ENCODE measurements at regions not wholly inside any gene's neighbourhood (a gene's known extent, or its start where the extent isn't known, plus 50 kb on each side); places are given as distances from the start of the nearest gene placed in this dataset.

- POLR2A ChIA-PET (ENCODE audit: low non-redundant PET), result no interaction called here
- no peak overlapping the region for H3K27ac ChIP-seq
- no peak for TF ChIP-seq CTCF (conservative IDR thresholded peaks at IDR 0.05; ENCODE audit: low read depth)
- CTCF ChIA-PET, result no interaction called here
- no peak for DNase-seq (ENCODE audit: low spot score)
Observed at GRCh38 chr1:218634212-218634611, 289.1 kb downstream of the TGFB2 start.

GRCh38 chr1:218636548-218636947, 291.4 kb downstream of the TGFB2 start:
- ChIA-PET CTCF (no interaction called here), POLR2A (ENCODE audit: low non-redundant PET) (no interaction called here)
- no peak for DNase-seq (ENCODE audit: low spot score)
- TF ChIP-seq CTCF (conservative IDR thresholded peaks at IDR 0.05; ENCODE audit: low read depth), result no peak
- no peak overlapping the region for H3K27ac ChIP-seq

- ChIA-PET CTCF (no interaction called here), POLR2A (ENCODE audit: low non-redundant PET) (no interaction called here)
- H3K27ac ChIP-seq, result no peak overlapping the region
Observed at GRCh38 chr1:218640173-218640572, 295.0 kb downstream of the TGFB2 start.

GRCh38 chr1:218642033-218642948, 297.2 kb downstream of the TGFB2 start:
- TF ChIP-seq CTCF (conservative IDR thresholded peaks at IDR 0.05; ENCODE audit: low read depth), result no peak
- ChIA-PET CTCF (no interaction called here), POLR2A (ENCODE audit: low non-redundant PET) (no interaction called here)
- no peak for DNase-seq (ENCODE audit: low spot score)
- no peak overlapping the region for H3K27ac ChIP-seq

More at GRCh38 chr1:218640173-218640572, 295.0 kb downstream of the TGFB2 start:
- no peak for TF ChIP-seq CTCF (conservative IDR thresholded peaks at IDR 0.05; ENCODE audit: low read depth)
- DNase-seq (ENCODE audit: low spot score), result no peak

DNA sequence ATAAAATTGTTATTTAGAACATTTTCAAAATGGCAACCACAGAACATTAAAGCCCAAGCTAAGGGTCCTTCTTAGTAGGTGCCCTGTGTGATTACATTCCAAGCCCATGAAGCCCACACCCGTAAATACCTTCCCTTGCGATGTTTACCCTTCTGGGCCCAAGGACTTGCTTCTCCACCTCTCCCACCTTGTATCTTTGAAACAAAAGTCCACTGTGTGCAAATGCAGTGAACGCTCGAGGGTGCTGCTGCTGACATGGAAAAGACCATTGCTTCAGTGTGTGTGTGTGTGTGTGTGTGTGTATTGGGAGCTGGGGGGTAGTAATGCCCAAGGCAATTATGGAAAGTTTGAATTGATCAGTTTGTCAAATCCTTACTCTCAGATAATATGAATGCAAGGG, 298.1 kb downstream of the TGFB2 start:
- no peak for TF ChIP-seq CTCF (conservative IDR thresholded peaks at IDR 0.05; ENCODE audit: low read depth)
- ChIA-PET CTCF (no interaction called here), POLR2A (ENCODE audit: low non-redundant PET) (no interaction called here)
- H3K27ac ChIP-seq, result no peak overlapping the region
- DNase-seq (ENCODE audit: low spot score), result no peak

DNA sequence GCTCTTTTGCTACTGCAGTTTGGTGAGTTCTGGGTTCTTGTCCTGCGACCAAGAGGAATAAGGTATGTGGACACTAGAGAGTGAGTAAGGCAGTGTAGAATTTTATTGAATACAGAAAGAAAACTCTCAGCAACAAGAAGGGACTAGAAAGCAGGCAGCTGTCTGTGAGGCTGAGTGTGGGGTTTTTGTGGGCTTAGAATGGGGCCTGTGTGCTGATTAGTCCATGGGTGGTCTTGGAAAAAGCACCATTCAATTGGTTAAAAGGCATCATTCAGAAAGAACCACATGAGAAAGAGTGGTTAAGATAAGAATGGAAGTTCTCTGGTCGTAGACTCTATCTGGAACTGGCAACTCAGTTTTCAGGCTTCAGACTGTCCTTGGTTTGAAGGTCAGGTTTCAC, 298.8 kb downstream of the TGFB2 start:
- DNase-seq (ENCODE audit: low spot score), result no peak
- ChIA-PET POLR2A (ENCODE audit: low non-redundant PET) (no interaction called here), CTCF (no interaction called here)
- no peak for TF ChIP-seq CTCF (conservative IDR thresholded peaks at IDR 0.05; ENCODE audit: low read depth)
- H3K27ac ChIP-seq, result no peak overlapping the region
